ENCODE measurements at regions not wholly inside any gene's neighbourhood (a gene's known extent, or its start where the extent isn't known, plus 50 kb on each side); places are given as distances from the start of the nearest gene placed in this dataset.

DNA sequence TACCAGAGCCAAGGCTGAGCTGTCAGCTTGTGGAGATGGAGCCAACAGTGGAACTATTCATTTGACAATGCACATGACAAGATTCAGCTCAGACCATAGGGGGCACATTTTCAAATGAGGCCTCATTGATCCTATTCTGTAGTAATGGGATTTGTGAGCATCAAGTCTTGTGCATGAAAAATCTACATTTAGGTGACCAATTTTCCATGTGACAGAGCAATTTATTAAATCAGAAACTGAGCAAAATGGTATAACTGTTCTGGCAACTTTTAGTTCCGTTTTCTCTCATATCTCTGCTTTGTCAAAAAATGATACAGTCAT lies 108.5 kb upstream of the PCDH18 start:
- TF ChIP-seq, protein P1, sequence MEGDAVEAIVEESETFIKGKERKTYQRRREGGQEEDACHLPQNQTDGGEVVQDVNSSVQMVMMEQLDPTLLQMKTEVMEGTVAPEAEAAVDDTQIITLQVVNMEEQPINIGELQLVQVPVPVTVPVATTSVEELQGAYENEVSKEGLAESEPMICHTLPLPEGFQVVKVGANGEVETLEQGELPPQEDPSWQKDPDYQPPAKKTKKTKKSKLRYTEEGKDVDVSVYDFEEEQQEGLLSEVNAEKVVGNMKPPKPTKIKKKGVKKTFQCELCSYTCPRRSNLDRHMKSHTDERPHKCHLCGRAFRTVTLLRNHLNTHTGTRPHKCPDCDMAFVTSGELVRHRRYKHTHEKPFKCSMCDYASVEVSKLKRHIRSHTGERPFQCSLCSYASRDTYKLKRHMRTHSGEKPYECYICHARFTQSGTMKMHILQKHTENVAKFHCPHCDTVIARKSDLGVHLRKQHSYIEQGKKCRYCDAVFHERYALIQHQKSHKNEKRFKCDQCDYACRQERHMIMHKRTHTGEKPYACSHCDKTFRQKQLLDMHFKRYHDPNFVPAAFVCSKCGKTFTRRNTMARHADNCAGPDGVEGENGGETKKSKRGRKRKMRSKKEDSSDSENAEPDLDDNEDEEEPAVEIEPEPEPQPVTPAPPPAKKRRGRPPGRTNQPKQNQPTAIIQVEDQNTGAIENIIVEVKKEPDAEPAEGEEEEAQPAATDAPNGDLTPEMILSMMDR (IDR thresholded peaks at IDR 0.05) = no peak

DNA sequence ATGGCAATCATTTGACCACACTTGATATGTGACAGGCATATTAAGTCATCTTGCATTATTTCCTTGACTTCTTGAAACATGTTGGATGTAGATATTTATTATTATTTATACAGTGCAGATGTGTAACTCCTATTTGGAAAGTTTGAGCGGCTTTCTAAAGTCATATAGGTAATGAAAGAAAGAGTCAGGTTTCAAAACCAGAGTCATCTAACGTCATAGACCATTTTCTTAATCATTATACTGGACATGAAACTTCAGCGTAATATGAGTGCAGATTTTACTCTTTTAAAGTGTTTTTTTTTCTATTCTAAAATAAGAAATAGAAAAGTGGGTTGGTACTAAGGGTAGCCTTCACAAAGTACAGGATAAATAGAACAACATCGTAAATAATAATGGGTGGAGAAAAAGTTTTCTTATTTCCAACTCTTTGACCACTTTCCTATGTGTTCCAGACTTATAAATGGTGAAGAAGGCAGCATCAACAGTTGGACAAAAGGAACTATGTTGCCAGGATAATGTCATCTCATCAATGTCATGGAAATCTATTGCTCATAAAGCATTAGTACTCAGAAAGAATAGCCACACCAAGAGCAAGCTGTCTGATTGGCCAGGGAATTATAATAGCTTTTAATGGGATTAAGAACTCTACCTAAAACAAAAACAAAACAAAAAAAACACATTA lies 108.0 kb upstream of the PCDH18 start:
- no peak for DNase-seq (ENCODE audit: extremely low spot score, unreplicated experiment)
- no peak overlapping the region for H3K4me3 Mint-ChIP-seq (ENCODE audit: unreplicated experiment)
- H3K27ac Mint-ChIP-seq (ENCODE audit: unreplicated experiment) = no peak overlapping the region
- peaks cover 16% of the 10 kb centered on the region for H3K4me1 Mint-ChIP-seq (ENCODE audit: unreplicated experiment)
- TF ChIP-seq, protein P1 (IDR thresholded peaks at IDR 0.05) = no peak
- no peaks in the 10 kb centered on the region for H3K27me3 Mint-ChIP-seq (ENCODE audit: unreplicated experiment)
- H3K9me3 Mint-ChIP-seq (ENCODE audit: unreplicated experiment) = no peaks in the 10 kb centered on the region
- no peaks in the 10 kb centered on the region for H3K36me3 Mint-ChIP-seq (ENCODE audit: unreplicated experiment)

More for the DNA sequence above, 108.5 kb upstream of the PCDH18 start:
- Mint-ChIP-seq H3K27me3 (ENCODE audit: unreplicated experiment) (no peaks in the 10 kb centered on the region), H3K36me3 (ENCODE audit: unreplicated experiment) (no peaks in the 10 kb centered on the region), H3K4me1 (ENCODE audit: unreplicated experiment) (peaks cover 11% of the 10 kb centered on the region), H3K27ac (ENCODE audit: unreplicated experiment) (no peak overlapping the region), H3K9me3 (ENCODE audit: unreplicated experiment) (no peaks in the 10 kb centered on the region), H3K4me3 (ENCODE audit: unreplicated experiment) (no peak overlapping the region)
- DNase-seq (ENCODE audit: extremely low spot score, unreplicated experiment) = no peak

DNA sequence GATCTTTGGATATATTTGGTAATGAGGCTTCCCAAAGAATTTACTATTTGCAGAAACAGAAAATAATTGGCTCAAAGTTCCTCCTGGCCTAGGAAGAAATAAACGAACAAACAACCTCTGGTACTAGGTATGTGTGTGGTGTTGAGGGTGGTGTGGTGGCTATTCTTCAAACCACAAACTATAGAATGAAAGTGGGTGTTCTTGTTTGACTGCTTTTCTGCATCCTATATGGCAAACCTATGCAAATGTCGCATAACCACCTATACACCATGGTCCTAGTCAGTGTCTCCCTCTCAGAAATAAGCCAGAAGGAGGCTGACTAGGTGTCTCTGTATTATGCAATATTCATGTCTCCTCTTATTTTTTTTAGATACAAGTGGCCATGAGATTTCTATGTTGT lies 106.6 kb upstream of the PCDH18 start:
- no peaks in the 10 kb centered on the region for H3K27me3 Mint-ChIP-seq (ENCODE audit: unreplicated experiment)
- no peaks in the 10 kb centered on the region for H3K9me3 Mint-ChIP-seq (ENCODE audit: unreplicated experiment)
- no peak overlapping the region for H3K4me3 Mint-ChIP-seq (ENCODE audit: unreplicated experiment)
- peaks cover 23% of the 10 kb centered on the region for H3K4me1 Mint-ChIP-seq (ENCODE audit: unreplicated experiment)
- no peak overlapping the region for H3K27ac Mint-ChIP-seq (ENCODE audit: unreplicated experiment)
- no peak for DNase-seq (ENCODE audit: extremely low spot score, unreplicated experiment)
- no peaks in the 10 kb centered on the region for H3K36me3 Mint-ChIP-seq (ENCODE audit: unreplicated experiment)
- TF ChIP-seq, protein P1 (IDR thresholded peaks at IDR 0.05) = no peak

DNA sequence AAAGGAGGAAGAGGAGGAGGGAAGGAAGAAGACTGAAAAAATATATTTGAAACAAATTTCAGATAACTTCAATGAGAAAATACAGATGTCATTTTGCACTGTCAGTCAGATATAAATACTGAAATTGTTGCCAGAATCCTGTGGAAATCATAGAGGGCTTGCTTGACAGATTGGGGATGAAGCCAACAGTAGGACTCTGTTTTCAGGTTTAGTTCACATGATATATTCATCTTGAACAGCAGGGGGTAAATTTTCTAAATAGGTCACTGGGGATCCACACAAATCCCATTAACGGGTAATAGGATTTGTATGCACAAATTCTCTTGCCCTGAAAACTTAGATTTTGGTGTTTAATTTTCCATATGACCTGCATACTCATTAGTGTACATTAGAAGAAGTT lies 103.3 kb upstream of the PCDH18 start:
- Mint-ChIP-seq H3K27ac (ENCODE audit: unreplicated experiment) (peak overlapping the region; percentile 63), H3K27me3 (ENCODE audit: unreplicated experiment) (no peaks in the 10 kb centered on the region), H3K36me3 (ENCODE audit: unreplicated experiment) (no peaks in the 10 kb centered on the region), H3K9me3 (ENCODE audit: unreplicated experiment) (peaks cover 5% of the 10 kb centered on the region), H3K4me1 (ENCODE audit: unreplicated experiment) (peaks cover 19% of the 10 kb centered on the region), H3K4me3 (ENCODE audit: unreplicated experiment) (no peak overlapping the region)
- TF ChIP-seq, protein P1 (IDR thresholded peaks at IDR 0.05) = no peak
- DNase-seq (ENCODE audit: extremely low spot score, unreplicated experiment) = no peak

DNA sequence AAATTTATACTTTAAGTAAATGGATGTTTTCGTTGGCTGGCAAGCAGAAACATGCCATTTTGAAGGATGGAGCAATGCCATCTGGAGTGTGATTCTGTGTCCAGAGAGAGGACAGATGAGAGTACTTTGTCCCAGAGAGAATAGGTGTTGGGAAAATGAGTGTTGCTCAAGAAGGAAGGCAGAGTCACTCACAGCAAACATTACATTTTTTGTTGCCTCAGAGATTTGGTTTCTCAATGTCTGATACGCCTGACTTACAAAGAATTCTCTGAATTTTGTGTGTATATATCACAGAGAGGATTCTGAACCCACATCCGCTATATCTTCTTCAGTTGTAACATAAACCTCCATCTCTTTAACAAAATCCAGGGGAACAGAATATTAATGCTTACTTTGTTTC lies 102.8 kb upstream of the PCDH18 start:
- H3K36me3 Mint-ChIP-seq (ENCODE audit: unreplicated experiment) = no peaks in the 10 kb centered on the region
- H3K4me3 Mint-ChIP-seq (ENCODE audit: unreplicated experiment) = no peak overlapping the region
- H3K4me1 Mint-ChIP-seq (ENCODE audit: unreplicated experiment) = peaks cover 19% of the 10 kb centered on the region
- peak overlapping the region; percentile 63 for H3K27ac Mint-ChIP-seq (ENCODE audit: unreplicated experiment)
- no peak for DNase-seq (ENCODE audit: extremely low spot score, unreplicated experiment)
- H3K27me3 Mint-ChIP-seq (ENCODE audit: unreplicated experiment) = no peaks in the 10 kb centered on the region
- peaks cover 5% of the 10 kb centered on the region for H3K9me3 Mint-ChIP-seq (ENCODE audit: unreplicated experiment)
- TF ChIP-seq, protein P1 (IDR thresholded peaks at IDR 0.05) = no peak
